ENCODE measurements at regions not wholly inside any gene's neighbourhood (a gene's known extent, or its start where the extent isn't known, plus 50 kb on each side); places are given as distances from the start of the nearest gene placed in this dataset.

DNA sequence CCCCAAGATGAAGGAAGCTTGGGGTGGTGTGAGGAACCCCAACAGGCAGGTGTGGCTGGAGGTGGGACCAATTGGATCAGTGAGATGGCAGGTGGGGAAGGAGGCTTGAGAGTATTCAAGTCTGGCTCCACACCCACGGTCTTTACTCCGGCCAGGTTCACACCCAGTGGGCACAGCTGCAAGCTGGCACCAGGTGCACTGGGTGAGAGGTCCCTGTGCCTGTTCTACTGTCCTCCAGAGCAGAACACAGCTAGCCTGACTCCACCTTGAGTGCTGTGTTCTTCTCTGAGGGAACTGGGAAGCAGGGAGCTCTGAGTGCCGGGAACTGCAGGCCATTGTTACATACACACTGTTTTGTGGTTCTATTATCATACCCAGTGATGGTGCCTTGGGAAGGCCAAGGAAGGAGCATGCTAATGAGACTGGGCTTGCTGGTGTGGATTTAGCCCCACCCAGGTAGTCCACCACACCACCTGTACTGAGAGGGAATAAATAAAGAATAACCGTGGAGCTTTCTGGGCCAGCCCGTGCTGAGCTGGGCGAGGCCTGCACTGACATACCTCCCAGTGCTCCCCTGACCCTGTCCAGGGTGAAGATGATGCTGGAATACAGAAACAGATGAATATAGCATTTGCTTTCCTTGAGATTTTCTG, 93.4 kb downstream of the ABHD5 start:
- TF ChIP-seq, protein P1, sequence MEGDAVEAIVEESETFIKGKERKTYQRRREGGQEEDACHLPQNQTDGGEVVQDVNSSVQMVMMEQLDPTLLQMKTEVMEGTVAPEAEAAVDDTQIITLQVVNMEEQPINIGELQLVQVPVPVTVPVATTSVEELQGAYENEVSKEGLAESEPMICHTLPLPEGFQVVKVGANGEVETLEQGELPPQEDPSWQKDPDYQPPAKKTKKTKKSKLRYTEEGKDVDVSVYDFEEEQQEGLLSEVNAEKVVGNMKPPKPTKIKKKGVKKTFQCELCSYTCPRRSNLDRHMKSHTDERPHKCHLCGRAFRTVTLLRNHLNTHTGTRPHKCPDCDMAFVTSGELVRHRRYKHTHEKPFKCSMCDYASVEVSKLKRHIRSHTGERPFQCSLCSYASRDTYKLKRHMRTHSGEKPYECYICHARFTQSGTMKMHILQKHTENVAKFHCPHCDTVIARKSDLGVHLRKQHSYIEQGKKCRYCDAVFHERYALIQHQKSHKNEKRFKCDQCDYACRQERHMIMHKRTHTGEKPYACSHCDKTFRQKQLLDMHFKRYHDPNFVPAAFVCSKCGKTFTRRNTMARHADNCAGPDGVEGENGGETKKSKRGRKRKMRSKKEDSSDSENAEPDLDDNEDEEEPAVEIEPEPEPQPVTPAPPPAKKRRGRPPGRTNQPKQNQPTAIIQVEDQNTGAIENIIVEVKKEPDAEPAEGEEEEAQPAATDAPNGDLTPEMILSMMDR (IDR thresholded peaks at IDR 0.05; ENCODE audit: unreplicated experiment), result no peak
- DNase-seq, result no peak
- CTCF ChIA-PET, result no interaction called here
- no peak overlapping the region for H3K27ac Mint-ChIP-seq (ENCODE audit: unreplicated experiment)
- peaks cover 48% of the 10 kb centered on the region for H3K27me3 Mint-ChIP-seq (ENCODE audit: unreplicated experiment)
- intact Hi-C loops (cut with micrococcal nuclease; ENCODE audit: unreplicated experiment), result no loop called here
- H3K9me3 Mint-ChIP-seq (ENCODE audit: low read depth, unreplicated experiment), result no peaks in the 10 kb centered on the region
- no peak overlapping the region for H3K4me3 Mint-ChIP-seq (ENCODE audit: low read depth, unreplicated experiment)
- H3K36me3 Mint-ChIP-seq (ENCODE audit: insufficient read depth, unreplicated experiment), result no peaks in the 10 kb centered on the region
- BruUV-seq (replicated peaks), result no TSS peak
- H3K4me1 Mint-ChIP-seq (ENCODE audit: low read depth, unreplicated experiment), result no peaks in the 10 kb centered on the region

DNA sequence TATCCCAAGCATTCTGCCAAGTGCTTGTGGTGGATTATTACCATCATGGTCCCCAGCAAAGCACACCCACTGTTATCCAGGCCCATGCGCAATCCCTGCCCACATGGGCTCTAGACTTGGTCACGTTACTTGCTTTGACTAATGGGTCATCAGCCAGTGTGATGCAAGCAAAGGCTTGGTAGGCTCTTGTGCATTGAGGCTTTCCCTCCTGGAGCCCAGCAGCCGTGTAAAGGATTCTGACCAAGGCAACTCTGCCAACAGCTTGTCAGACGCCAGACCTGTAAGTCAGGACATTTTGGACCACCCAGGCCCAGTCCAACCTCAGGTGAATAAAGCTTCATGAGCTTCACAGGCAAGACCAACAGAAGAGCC, 93.9 kb downstream of the ABHD5 start:
- CTCF ChIA-PET, result no interaction called here
- peaks cover 48% of the 10 kb centered on the region for H3K27me3 Mint-ChIP-seq (ENCODE audit: unreplicated experiment)
- intact Hi-C loops (cut with micrococcal nuclease; ENCODE audit: unreplicated experiment), result no loop called here
- no peaks in the 10 kb centered on the region for H3K4me1 Mint-ChIP-seq (ENCODE audit: low read depth, unreplicated experiment)
- H3K27ac Mint-ChIP-seq (ENCODE audit: unreplicated experiment), result no peak overlapping the region
- no TSS peak for BruUV-seq (replicated peaks)
- DNase-seq, result no peak
- no peak overlapping the region for H3K4me3 Mint-ChIP-seq (ENCODE audit: low read depth, unreplicated experiment)
- no peaks in the 10 kb centered on the region for H3K36me3 Mint-ChIP-seq (ENCODE audit: insufficient read depth, unreplicated experiment)
- TF ChIP-seq, protein P1 (IDR thresholded peaks at IDR 0.05; ENCODE audit: unreplicated experiment), result no peak
- H3K9me3 Mint-ChIP-seq (ENCODE audit: low read depth, unreplicated experiment), result no peaks in the 10 kb centered on the region

DNA sequence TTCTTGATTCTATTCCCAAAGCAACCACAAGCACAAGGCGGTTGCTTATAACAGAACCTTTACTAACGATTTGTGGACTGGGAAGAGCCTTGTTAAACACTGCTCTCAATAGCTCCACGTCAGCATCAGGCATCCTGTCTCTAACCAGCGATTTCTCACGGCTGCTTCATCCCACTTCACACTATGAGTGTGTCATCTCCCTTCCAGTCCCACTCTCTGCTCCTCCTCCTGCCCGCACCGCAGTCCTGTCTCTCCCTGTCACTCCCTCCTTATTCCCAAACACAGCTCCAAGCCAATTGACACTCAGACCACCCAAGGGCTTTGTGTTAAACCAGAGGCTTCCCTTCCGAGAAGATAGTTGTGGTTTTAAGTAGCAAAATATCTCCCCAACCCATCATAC, 94.8 kb downstream of the ABHD5 start:
- no TSS peak for BruUV-seq (replicated peaks)
- TF ChIP-seq, protein P1 (IDR thresholded peaks at IDR 0.05; ENCODE audit: unreplicated experiment), result no peak
- intact Hi-C loops (cut with micrococcal nuclease; ENCODE audit: unreplicated experiment), result no loop called here
- Mint-ChIP-seq H3K36me3 (ENCODE audit: insufficient read depth, unreplicated experiment) (no peaks in the 10 kb centered on the region), H3K27me3 (ENCODE audit: unreplicated experiment) (peaks cover 56% of the 10 kb centered on the region), H3K4me1 (ENCODE audit: low read depth, unreplicated experiment) (no peaks in the 10 kb centered on the region), H3K9me3 (ENCODE audit: low read depth, unreplicated experiment) (peaks cover 2% of the 10 kb centered on the region), H3K4me3 (ENCODE audit: low read depth, unreplicated experiment) (no peak overlapping the region), H3K27ac (ENCODE audit: unreplicated experiment) (no peak overlapping the region)
- CTCF ChIA-PET, result interaction anchor here (0.8 kb wide), 1 partner anchor 15 kb away, joined by 3 read pairs; no protein-coding TSS in a partner anchor
- DNase-seq, result no peak

DNA sequence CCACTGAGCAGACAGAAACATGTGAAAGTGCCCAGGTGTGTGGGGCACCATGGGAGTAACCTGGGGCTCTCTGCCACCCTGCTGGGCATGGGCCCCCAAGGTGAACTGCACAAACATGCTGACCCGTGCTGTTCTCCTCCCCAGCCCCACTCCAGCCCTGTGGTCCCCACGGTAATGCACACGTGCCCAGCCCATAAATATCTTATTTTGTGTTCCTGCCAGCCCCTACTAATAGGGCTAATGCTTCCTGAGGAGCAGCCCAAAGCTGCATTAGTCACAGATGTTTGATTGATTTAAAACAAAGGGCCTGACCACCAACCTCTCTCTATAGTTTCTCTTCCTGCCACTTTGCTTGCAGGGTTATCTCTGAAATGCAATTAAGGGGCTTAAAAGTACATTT, 95.4 kb downstream of the ABHD5 start:
- CTCF ChIA-PET, result interaction anchor here (0.7 to 0.8 kb wide), 2 partner anchors 15 to 19 kb away, joined by 3 to 5 read pairs; no protein-coding TSS in a partner anchor
- Mint-ChIP-seq H3K36me3 (ENCODE audit: insufficient read depth, unreplicated experiment) (no peaks in the 10 kb centered on the region), H3K27ac (ENCODE audit: unreplicated experiment) (no peak overlapping the region), H3K4me3 (ENCODE audit: low read depth, unreplicated experiment) (no peak overlapping the region), H3K9me3 (ENCODE audit: low read depth, unreplicated experiment) (peaks cover 2% of the 10 kb centered on the region), H3K4me1 (ENCODE audit: low read depth, unreplicated experiment) (no peaks in the 10 kb centered on the region), H3K27me3 (ENCODE audit: unreplicated experiment) (peaks cover 62% of the 10 kb centered on the region)
- TF ChIP-seq, protein P1 (IDR thresholded peaks at IDR 0.05; ENCODE audit: unreplicated experiment), result no peak
- intact Hi-C loops (cut with micrococcal nuclease; ENCODE audit: unreplicated experiment), result no loop called here
- BruUV-seq (replicated peaks), result no TSS peak
- DNase-seq, result no peak
